CD4-positive, alpha-beta T cell (primary cell): ENCODE measurements at regions not wholly inside any gene's neighbourhood (a gene's known extent, or its start where the extent isn't known, plus 50 kb on each side); places are given as distances from the start of the nearest gene placed in this dataset.

Experiments
- ATAC-seq: fragments of 200-7000 bp; cut with Tn5 transposase; one replicate; pipeline ENCODE4 v1.10.0; 2022; ENCODE audit warnings: mild to moderate bottlenecking; ENCODE audit not compliant: poor library complexity
- CTCF ChIA-PET: fragments of 350-600 bp; sonication (Branson Sonifier 250); formaldehyde crosslinking; loops from one replicate; lab custom pipeline; 2021; ENCODE audit warnings: antibody characterized with exemption, inconsistent platforms; lab: Charles Lee
- POLR2A ChIA-PET: fragments of 350-600 bp; sonication (Branson Sonifier 250); formaldehyde crosslinking; loops from one replicate; lab custom pipeline; 2021; ENCODE audit warnings: antibody characterized with exemption, inconsistent platforms; lab: Charles Lee
- DNase-seq, 14 experiments: peaks; one replicate each; pipeline ENCODE4 v3.0.0-alpha.2; 2013 to 2020; ENCODE audit warnings: mixed read lengths in 2 of 14
- H3K27ac ChIP-seq, 2 donors: one replicate each; pipeline versions ENCODE4 v1.5.1 to v1.7.0; 2013; ENCODE audit warnings: low read length in 2 of 2, low read depth in 1 of 2, mild to moderate bottlenecking in 1 of 2
- H3K27me3 ChIP-seq, 2 experiments: 1 replicate in 1 of 2; 2 replicates in 1 of 2; pipeline versions ENCODE4 v1.6.1 to v1.7.0; 2013; ENCODE audit warnings: low read length in 2 of 2, control low read depth in 1 of 2, mild to moderate bottlenecking in 1 of 2, moderate library complexity in 1 of 2; ENCODE audit not compliant: insufficient read depth in 2 of 2, control insufficient read depth in 1 of 2
- H3K36me3 ChIP-seq: one replicate; pipeline ENCODE4 v1.6.1; 2013; ENCODE audit warnings: low read length, control low read depth; ENCODE audit not compliant: insufficient read depth
- H3K4me1 ChIP-seq: one replicate; pipeline ENCODE4 v1.6.1; 2013; ENCODE audit warnings: low read length, control low read depth; ENCODE audit not compliant: insufficient read depth
- H3K4me3 ChIP-seq: one replicate; pipeline ENCODE4 v1.5.1; 2013; ENCODE audit warnings: mild to moderate bottlenecking, low read length, moderate library complexity
- H3K9me3 ChIP-seq, 2 experiments: 1 replicate in 1 of 2; 2 replicates in 1 of 2; pipeline versions ENCODE4 v1.6.1 to v1.7.0; 2013; ENCODE audit warnings: low read length in 2 of 2, mild to moderate bottlenecking in 2 of 2, control low read depth in 1 of 2, moderate library complexity in 1 of 2; ENCODE audit not compliant: control insufficient read depth in 1 of 2, insufficient read depth in 1 of 2
- H3K27ac Mint-ChIP-seq: one replicate; pipeline ENCODE4 v1.8.0; 2020; ENCODE audit warnings: mixed read lengths
- H3K27me3 Mint-ChIP-seq: one replicate; pipeline ENCODE4 v1.8.0; 2021; ENCODE audit warnings: mixed read lengths
- H3K36me3 Mint-ChIP-seq: one replicate; pipeline ENCODE4 v1.8.0; 2021; ENCODE audit warnings: low read depth, mixed read lengths
- H3K4me1 Mint-ChIP-seq: one replicate; pipeline ENCODE4 v1.8.0; 2021; ENCODE audit warnings: low read depth, mixed read lengths
- H3K4me3 Mint-ChIP-seq: one replicate; pipeline ENCODE4 v1.8.0; 2020; ENCODE audit warnings: mild to moderate bottlenecking, mixed read lengths
- H3K9me3 Mint-ChIP-seq: one replicate; pipeline ENCODE4 v1.8.0; 2020; ENCODE audit warnings: mixed read lengths
- CTCF ChIP-seq: fragments of 200-600 bp; IDR thresholded peaks from one replicate; pipeline ENCODE4 v1.8.0; 2022; ENCODE audit warnings: antibody characterized with exemption, mild to moderate bottlenecking
- intact Hi-C, 2 experiments: fragments of 100-400 bp; cut with DNase I in 1 of 2; cut with micrococcal nuclease in 1 of 2; formaldehyde crosslinking; loops; one replicate each; pipeline versions ENCODE4 v1.15.1 to v1.9.0; 2023 to 2025; cut with DNase I, micrococcal nuclease

GRCh38 chr15:81950841-81951414 lies 94.9 kb downstream of the MEX3B start:
- no peak overlapping the region for H3K4me3 ChIP-seq
- Mint-ChIP-seq H3K27me3 (peaks cover 4% of the 10 kb centered on the region), H3K9me3 (no peaks in the 10 kb centered on the region), H3K27ac (no peak overlapping the region), H3K4me1 (no peaks in the 10 kb centered on the region), H3K4me3 (no peak overlapping the region), H3K36me3 (no peaks in the 10 kb centered on the region)
- H3K27ac ChIP-seq = no peak overlapping the region
- DNase-seq (no peak), ATAC-seq (no peak)
- intact Hi-C loops = no loop called here
- no peaks in the 10 kb centered on the region for H3K27me3 ChIP-seq
- CTCF ChIA-PET = no interaction called here
- POLR2A ChIA-PET = no interaction called here
- H3K9me3 ChIP-seq = no peaks in the 10 kb centered on the region
- no peak for TF ChIP-seq CTCF
- H3K36me3 ChIP-seq = no peaks in the 10 kb centered on the region
- no peaks in the 10 kb centered on the region for H3K4me1 ChIP-seq

GRCh38 chr15:81948751-81949150 lies 97.1 kb downstream of the MEX3B start:
- H3K27ac ChIP-seq = no peak overlapping the region
- H3K27me3 Mint-ChIP-seq = peaks cover 4% of the 10 kb centered on the region
- H3K4me3 ChIP-seq = no peak overlapping the region
- no peak for TF ChIP-seq CTCF
- H3K9me3 ChIP-seq = no peaks in the 10 kb centered on the region
- H3K27me3 ChIP-seq = no peaks in the 10 kb centered on the region
- H3K27ac Mint-ChIP-seq = no peak overlapping the region
- POLR2A ChIA-PET = no interaction called here
- DNase-seq (peak in 3 of 14 experiments; percentile 8 to 26 (median 19)), ATAC-seq (no peak)
- H3K36me3 ChIP-seq = no peaks in the 10 kb centered on the region
- H3K36me3 Mint-ChIP-seq = no peaks in the 10 kb centered on the region
- CTCF ChIA-PET = no interaction called here
- no peaks in the 10 kb centered on the region for H3K4me1 ChIP-seq
- H3K9me3 Mint-ChIP-seq = no peaks in the 10 kb centered on the region
- intact Hi-C loops = no loop called here
- no peaks in the 10 kb centered on the region for H3K4me1 Mint-ChIP-seq
- H3K4me3 Mint-ChIP-seq = no peak overlapping the region

- ChIA-PET CTCF (no interaction called here), POLR2A (no interaction called here)
- DNase-seq (no peak), ATAC-seq (no peak)
- Histone ChIP-seq H3K36me3 (no peaks in the 10 kb centered on the region), H3K4me1 (no peaks in the 10 kb centered on the region), H3K27ac (no peak overlapping the region), H3K27me3 (no peaks in the 10 kb centered on the region), H3K9me3 (no peaks in the 10 kb centered on the region), H3K4me3 (no peak overlapping the region)
- no peak overlapping the region for H3K4me3 Mint-ChIP-seq
- intact Hi-C loops = no loop called here
- TF ChIP-seq CTCF = no peak
- H3K9me3 Mint-ChIP-seq = no peaks in the 10 kb centered on the region
- no peaks in the 10 kb centered on the region for H3K36me3 Mint-ChIP-seq
- no peak overlapping the region for H3K27ac Mint-ChIP-seq
- H3K4me1 Mint-ChIP-seq = no peaks in the 10 kb centered on the region
- peaks cover 3% of the 10 kb centered on the region for H3K27me3 Mint-ChIP-seq
These were observed 97.6 kb downstream of the MEX3B start for GRCh38 chr15:81948222-81948621.
